Keratinocyte (primary cell): ENCODE measurements at regions not wholly inside any gene's neighbourhood (a gene's known extent, or its start where the extent isn't known, plus 50 kb on each side); places are given as distances from the start of the nearest gene placed in this dataset.

Experiments used
- DNase-seq: peaks from one replicate; pipeline ENCODE4 v3.0.0-alpha.2; 2011; ENCODE audit warnings: low read depth, missing footprints, low spot score
- FAIRE-seq: peaks from 2 replicates; lab custom pipeline; 2011; peaks lifted over from hg19 to GRCh38; lab: Jason Lieb, UNC
- H2AFZ ChIP-seq: 2 replicates; pipeline ENCODE4 v1.6.0; 2012; ENCODE audit warnings: low read length, control low read depth, inconsistent platforms; ENCODE audit not compliant: control insufficient read depth
- H3K27ac ChIP-seq: 2 replicates; pipeline ENCODE4 v1.5.1; 2011; ENCODE audit warnings: low read length; ENCODE audit not compliant: control insufficient read depth, insufficient read depth
- H3K27me3 ChIP-seq: 3 replicates; pipeline ENCODE4 v1.6.0; 2011; ENCODE audit warnings: low read length; ENCODE audit not compliant: control insufficient read depth, insufficient read depth; ENCODE audit errors: extremely low read depth
- H3K36me3 ChIP-seq, 2 experiments: 2 replicates in 1 of 2; 3 replicates in 1 of 2; pipeline ENCODE4 v1.5.1; 2011; ENCODE audit warnings: low read length in 2 of 2, mild to moderate bottlenecking in 1 of 2; ENCODE audit not compliant: control insufficient read depth in 2 of 2, insufficient read depth in 2 of 2; ENCODE audit errors: extremely low read depth in 1 of 2
- H3K4me1 ChIP-seq: 3 replicates; pipeline ENCODE4 v1.5.1; 2011; ENCODE audit warnings: low read length; ENCODE audit not compliant: control insufficient read depth, insufficient read depth; ENCODE audit errors: extremely low read depth
- H3K4me2 ChIP-seq: 3 replicates; pipeline ENCODE4 v1.6.0; 2011; ENCODE audit warnings: low read depth, low read length; ENCODE audit not compliant: control insufficient read depth, insufficient read depth; ENCODE audit errors: extremely low read depth
- H3K4me3 ChIP-seq, 3 experiments: fragments of 200-600 bp in 1 of 3; sonication (generic) in 1 of 3; 2 replicates in 2 of 3; 3 replicates in 1 of 3; pipeline ENCODE4 v1.5.1; 2011 to 2016; ENCODE audit warnings: low read length in 3 of 3, mild to moderate bottlenecking in 3 of 3, control low read depth in 2 of 3, inconsistent platforms in 1 of 3, low read depth in 1 of 3, mixed read lengths in 1 of 3, mixed run types in 1 of 3, moderate library complexity in 1 of 3; ENCODE audit not compliant: control insufficient read depth in 2 of 3, insufficient read depth in 2 of 3; ENCODE audit errors: extremely low read depth in 1 of 3
- H3K79me2 ChIP-seq: 2 replicates; pipeline ENCODE4 v1.6.0; 2012; ENCODE audit warnings: low read length; ENCODE audit not compliant: control insufficient read depth, insufficient read depth
- H3K9ac ChIP-seq: 3 replicates; pipeline ENCODE4 v1.6.0; 2011; ENCODE audit warnings: low read length; ENCODE audit not compliant: control insufficient read depth, insufficient read depth; ENCODE audit errors: extremely low read depth
- H3K9me1 ChIP-seq: 3 replicates; pipeline ENCODE4 v1.6.0; 2011; ENCODE audit warnings: low read length; ENCODE audit not compliant: control insufficient read depth, insufficient read depth; ENCODE audit errors: extremely low read depth
- H3K9me3 ChIP-seq: 2 replicates; pipeline ENCODE4 v1.5.1; 2012; ENCODE audit warnings: low read depth, low read length; ENCODE audit not compliant: control insufficient read depth
- H4K20me1 ChIP-seq: 3 replicates; pipeline ENCODE4 v1.6.0; 2011; ENCODE audit warnings: low read length; ENCODE audit not compliant: control insufficient read depth, insufficient read depth; ENCODE audit errors: extremely low read depth
- CTCF ChIP-seq, 3 experiments: IDR thresholded peaks in 1 of 3; conservative IDR thresholded peaks in 1 of 3; optimal IDR thresholded peaks in 1 of 3; 2 replicates in 2 of 3; 3 replicates in 1 of 3; pipeline versions ENCODE3 to v1.5.1; 2011; ENCODE audit warnings: low read length in 3 of 3, mild to moderate bottlenecking in 3 of 3, moderate library complexity in 2 of 3, control low read depth in 1 of 3, inconsistent platforms in 1 of 3; ENCODE audit not compliant: insufficient read depth in 2 of 3; ENCODE audit errors: extremely low read depth in 1 of 3
- EZH2 ChIP-seq: IDR thresholded peaks from one replicate; pipeline ENCODE4 v1.6.1; 2012; ENCODE audit warnings: inconsistent platforms, mild to moderate bottlenecking, low read length, moderate library complexity
- dilution Hi-C: fragments of 300-500 bp; cut with MboI; formaldehyde crosslinking; loops from one replicate; pipeline ENCODE4 v1.7.0; 2020; ENCODE audit warnings: low sequenced_read_pairs; ENCODE audit not compliant: extremely low pct_ligation_motif_present

- TF ChIP-seq CTCF (optimal IDR thresholded peaks at IDR 0.05 in 1 of 3, IDR thresholded peaks at IDR 0.05 in 1 of 3, conservative IDR thresholded peaks at IDR 0.05 in 1 of 3; ENCODE audit: extremely low read depth in 1 of 3, insufficient read depth in 2 of 3, low read length in 3 of 3): no peak
- no peak for TF ChIP-seq EZH2
- H3K9me3 ChIP-seq: no peaks in the 10 kb centered on the region
- no peaks in the 10 kb centered on the region for H3K9me1 ChIP-seq
- H3K36me3 ChIP-seq: no peaks in the 10 kb centered on the region
- H3K27ac ChIP-seq: no peak overlapping the region
- H3K4me1 ChIP-seq: peaks cover 3% of the 10 kb centered on the region
- DNase-seq: no peak
- no peaks in the 10 kb centered on the region for H4K20me1 ChIP-seq
- no peak overlapping the region for H3K4me2 ChIP-seq
- no peak overlapping the region for H3K9ac ChIP-seq
- no peak for FAIRE-seq
- H3K79me2 ChIP-seq: no peaks in the 10 kb centered on the region
- no peak overlapping the region for H2AFZ ChIP-seq
- H3K4me3 ChIP-seq: no peak overlapping the region
- H3K27me3 ChIP-seq: no peaks in the 10 kb centered on the region
- dilution Hi-C loops: no loop called here
Measured at GRCh38 chr12:58393152-58393551, 451.8 kb downstream of the ATP23 start.

- no peak for FAIRE-seq
- Histone ChIP-seq H3K9ac (no peak overlapping the region), H3K4me1 (peaks cover 3% of the 10 kb centered on the region), H2AFZ (no peak overlapping the region), H3K4me3 (no peak overlapping the region), H3K79me2 (no peaks in the 10 kb centered on the region), H4K20me1 (no peaks in the 10 kb centered on the region), H3K27ac (no peak overlapping the region), H3K4me2 (no peak overlapping the region), H3K9me3 (no peaks in the 10 kb centered on the region), H3K9me1 (no peaks in the 10 kb centered on the region), H3K27me3 (no peaks in the 10 kb centered on the region), H3K36me3 (no peaks in the 10 kb centered on the region)
- dilution Hi-C loops: no loop called here
- TF ChIP-seq EZH2 (no peak), CTCF (optimal IDR thresholded peaks at IDR 0.05 in 1 of 3, IDR thresholded peaks at IDR 0.05 in 1 of 3, conservative IDR thresholded peaks at IDR 0.05 in 1 of 3; ENCODE audit: extremely low read depth in 1 of 3, insufficient read depth in 2 of 3, low read length in 3 of 3) (no peak)
- no peak for DNase-seq
Measured at GRCh38 chr12:58395056-58395455, 453.7 kb downstream of the ATP23 start.
